Heart right ventricle (tissue), 16 donors: ENCODE measurements at regions not wholly inside any gene's neighbourhood (a gene's known extent, or its start where the extent isn't known, plus 50 kb on each side); places are given as distances from the start of the nearest gene placed in this dataset.

ENCODE experiments used
- ATAC-seq, 8 donors: fragments of 200-7000 bp; cut with Tn5 transposase; one replicate each; pipeline ENCODE4 v1.9.1; 2020; ENCODE audit warnings: mild to moderate bottlenecking in 8 of 8, moderate library complexity in 8 of 8, moderate number of reproducible peaks in 1 of 8
- DNase-seq, 2 donors: peaks; one replicate each; pipeline ENCODE4 v3.0.0-alpha.2; 2020
- H3K27ac ChIP-seq, 10 donors: fragments of 200-600 bp; sonication (generic) in 2 of 10; one replicate each; pipeline versions ENCODE4 v1.5.0 to v1.8.0; 2020 to 2022; ENCODE audit warnings: mild to moderate bottlenecking in 3 of 10
- H3K27me3 ChIP-seq, 7 donors: fragments of 200-600 bp; one replicate each; pipeline ENCODE4 v1.8.0; 2021 to 2022; ENCODE audit warnings: mild to moderate bottlenecking in 2 of 7
- H3K36me3 ChIP-seq, 9 donors: fragments of 200-600 bp; sonication (generic) in 1 of 9; one replicate each; pipeline versions ENCODE4 v1.5.0 to v1.8.0; 2020 to 2022; ENCODE audit warnings: mild to moderate bottlenecking in 2 of 9
- H3K4me1 ChIP-seq, 9 donors: fragments of 200-600 bp; sonication (generic) in 1 of 9; one replicate each; pipeline versions ENCODE4 v1.5.0 to v1.8.0; 2020 to 2022; ENCODE audit warnings: mild to moderate bottlenecking in 4 of 9
- H3K4me3 ChIP-seq, 10 donors: fragments of 200-600 bp; sonication (generic) in 2 of 10; one replicate each; pipeline versions ENCODE4 v1.5.0 to v1.8.0; 2020 to 2022; ENCODE audit warnings: mild to moderate bottlenecking in 7 of 10, moderate library complexity in 2 of 10
- H3K9me3 ChIP-seq, 11 donors: fragments of 200-600 bp in 10 of 11; sonication (generic) in 2 of 11; one replicate each; pipeline versions ENCODE4 v1.5.0 to v1.8.0; 2013 to 2022; ENCODE audit warnings: mild to moderate bottlenecking in 2 of 11, control low read depth in 1 of 11, moderate library complexity in 1 of 11
- WGBS, 2 donors: extraction: QIAGEN DNeasy Blood & Tissue Kit; methylation state at CpG; one replicate each; pipeline ENCODE4 v1.1.7; 2013; ENCODE audit warnings: inconsistent platforms in 1 of 2; 5-methylcytosine and 5-hydroxymethylcytosine counted together
- intact Hi-C, 10 donors: fragments of 100-400 bp; cut with DNase I; formaldehyde crosslinking; loops; one replicate each; pipeline versions ENCODE4 v1.11.1 to v1.14.2; 2022
- TF ChIP-seq, protein P1 (sequence below), 9 donors: fragments of 200-600 bp; sonication (generic) in 2 of 9; IDR thresholded peaks; one replicate each; pipeline versions ENCODE4 v1.5.0 to v1.8.0; 2021 to 2022; ENCODE audit warnings: antibody characterized with exemption in 9 of 9, mild to moderate bottlenecking in 5 of 9, moderate library complexity in 1 of 9
- donor health status: Arrhythmogenic right ventricular cardiomyopathy.
- donor health status: ischemic (EF 13 %, LVEDD 7.1; RV severe dilation, severe dysfunction).
- donor health status: healthy with polysubstance abuse.
- donor health status: DM: no; HTN: yes; CAD: no.
- donor health status: DM: no; HTN: no; CAD: no.
- donor health status: ischemic (EF 25% LVEDD 6.9; RV normal size, moderate dysfunction).
- donor health status: ischemic (EF 25% LVEDD 5.7; RV mildly dilated, moderate dysfunction).
- donor health status: healthy.
- donor health status: DM: yes; HTN: yes; CAD: no.
- donor health status: Ischemic cardiomyopathy.
- donor health status: ischemic (EF 35%, LVEDD 5.7; RV mildly dilated, moderate dysfunction).
- donor health status: nonischemic (EF 11% LVEDD 7.7; RV severe dilation, severe dysfunction).
- donor health status: DM: yes; HTN: yes; CAD: no.
- donor health status: PGD.
- donor health status: ischemic (EF 29% LVEDD 5.4; RV normal size, mild dysfunction).
- donor health status: nonischemic (EF 23%, LVEDD 6.1; RV moderate dilation, normal function).

DNA sequence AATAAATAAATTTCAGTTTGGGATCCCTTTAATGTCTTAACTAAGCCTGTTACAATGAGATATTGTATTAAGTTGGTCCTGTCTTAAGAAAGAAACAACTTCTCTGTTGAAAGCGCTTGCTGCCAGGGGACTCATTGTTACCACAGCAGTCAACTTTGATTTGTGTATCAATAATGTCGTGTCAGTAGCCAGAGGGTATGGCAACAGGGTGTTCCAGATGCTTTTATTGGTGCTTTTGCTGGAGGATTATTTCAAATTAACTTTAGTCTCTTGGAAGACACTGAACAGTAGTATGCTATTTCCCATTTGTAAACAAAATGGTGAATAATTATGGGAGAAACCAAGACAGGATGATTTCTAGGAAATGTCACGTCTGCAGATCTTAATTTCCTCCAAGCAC, 91.9 kb upstream of the TSHZ2 start:
- intact Hi-C loops = no loop called here
- H3K27ac ChIP-seq = no peak overlapping the region
- no peak overlapping the region for H3K4me3 ChIP-seq
- ATAC-seq (no peak), DNase-seq (no peak)
- no peaks in the 10 kb centered on the region for H3K4me1 ChIP-seq
- TF ChIP-seq, protein P1, sequence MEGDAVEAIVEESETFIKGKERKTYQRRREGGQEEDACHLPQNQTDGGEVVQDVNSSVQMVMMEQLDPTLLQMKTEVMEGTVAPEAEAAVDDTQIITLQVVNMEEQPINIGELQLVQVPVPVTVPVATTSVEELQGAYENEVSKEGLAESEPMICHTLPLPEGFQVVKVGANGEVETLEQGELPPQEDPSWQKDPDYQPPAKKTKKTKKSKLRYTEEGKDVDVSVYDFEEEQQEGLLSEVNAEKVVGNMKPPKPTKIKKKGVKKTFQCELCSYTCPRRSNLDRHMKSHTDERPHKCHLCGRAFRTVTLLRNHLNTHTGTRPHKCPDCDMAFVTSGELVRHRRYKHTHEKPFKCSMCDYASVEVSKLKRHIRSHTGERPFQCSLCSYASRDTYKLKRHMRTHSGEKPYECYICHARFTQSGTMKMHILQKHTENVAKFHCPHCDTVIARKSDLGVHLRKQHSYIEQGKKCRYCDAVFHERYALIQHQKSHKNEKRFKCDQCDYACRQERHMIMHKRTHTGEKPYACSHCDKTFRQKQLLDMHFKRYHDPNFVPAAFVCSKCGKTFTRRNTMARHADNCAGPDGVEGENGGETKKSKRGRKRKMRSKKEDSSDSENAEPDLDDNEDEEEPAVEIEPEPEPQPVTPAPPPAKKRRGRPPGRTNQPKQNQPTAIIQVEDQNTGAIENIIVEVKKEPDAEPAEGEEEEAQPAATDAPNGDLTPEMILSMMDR (IDR thresholded peaks at IDR 0.05) = no peak
- 40 to 72% methylated on average over 3 of the region's 3 CpGs for WGBS, 2 donors
- peaks cover 0 to 10% (median 0%) of the 10 kb centered on the region in 11 donors for H3K9me3 ChIP-seq
- no peaks in the 10 kb centered on the region for H3K27me3 ChIP-seq
- H3K36me3 ChIP-seq = no peaks in the 10 kb centered on the region

DNA sequence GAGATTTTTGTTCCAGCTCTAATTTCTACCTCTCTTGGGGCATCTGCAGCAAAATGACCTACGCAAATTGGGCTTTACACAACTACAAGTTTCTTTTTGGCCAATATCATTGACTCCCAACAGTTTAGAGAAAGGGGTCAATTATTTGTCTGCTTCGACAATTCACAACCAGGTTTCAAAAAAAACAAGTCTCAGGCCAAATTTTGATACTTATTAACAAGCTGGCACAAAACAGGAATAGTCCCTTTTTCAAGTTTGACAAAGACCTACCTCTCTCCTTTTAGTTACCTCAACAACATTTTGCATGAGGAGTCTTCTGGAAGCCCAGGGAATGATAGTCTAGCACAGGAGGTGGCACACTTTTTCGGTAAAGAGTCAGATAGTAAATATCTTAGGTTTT, 97.9 kb upstream of the TSHZ2 start:
- Histone ChIP-seq H3K9me3 (no peaks in the 10 kb centered on the region), H3K27me3 (peaks cover 0 to 2% (median 0%) of the 10 kb centered on the region in 7 donors), H3K27ac (no peak overlapping the region), H3K4me3 (no peak overlapping the region), H3K36me3 (no peaks in the 10 kb centered on the region), H3K4me1 (no peaks in the 10 kb centered on the region)
- WGBS, 2 donors = 92 to 95% methylated on average over 3 of the region's 3 CpGs
- TF ChIP-seq, protein P1 (IDR thresholded peaks at IDR 0.05) = no peak
- ATAC-seq (no peak), DNase-seq (no peak)
- intact Hi-C loops = no loop called here

DNA sequence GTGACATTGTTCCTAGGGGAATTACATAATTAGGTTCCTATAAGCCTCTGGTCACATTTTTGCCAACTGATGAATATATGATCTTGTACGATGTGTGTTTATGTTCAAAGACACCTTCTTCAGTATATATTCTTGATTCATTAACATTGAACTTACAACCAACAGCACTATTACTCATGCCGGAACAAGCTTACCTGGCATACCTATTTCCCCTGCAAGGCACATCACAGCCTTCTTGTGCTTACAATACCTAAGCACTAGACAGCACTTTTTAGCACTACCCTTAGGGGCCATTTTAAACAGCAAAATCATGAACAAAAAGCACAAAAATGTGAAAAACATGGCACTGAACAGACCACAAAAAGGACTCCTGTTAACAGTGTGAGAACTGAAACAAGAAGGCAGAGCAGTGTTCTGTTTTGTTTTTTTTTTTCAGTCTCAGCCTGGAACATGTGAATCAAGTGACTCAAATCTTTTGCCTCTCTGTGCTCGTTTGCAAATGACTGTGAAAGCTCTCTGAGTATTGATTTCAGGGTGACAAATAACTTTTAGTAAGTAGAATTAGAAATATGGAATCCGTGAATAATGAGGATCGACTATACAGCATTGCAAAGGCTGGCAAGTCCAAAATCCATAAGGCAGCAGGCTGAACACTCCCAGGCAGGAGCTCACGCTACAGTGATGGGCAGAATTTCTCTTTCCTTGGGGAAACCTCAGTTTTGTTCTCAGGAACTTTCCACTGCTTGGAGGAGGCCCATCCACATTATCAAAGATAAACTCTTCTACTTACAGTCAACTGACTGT, 102.3 kb upstream of the TSHZ2 start:
- ATAC-seq (no peak), DNase-seq (no peak)
- TF ChIP-seq, protein P1 (IDR thresholded peaks at IDR 0.05) = no peak
- Histone ChIP-seq H3K27me3 (peaks cover 0 to 2% (median 0%) of the 10 kb centered on the region in 7 donors), H3K9me3 (no peaks in the 10 kb centered on the region), H3K4me1 (no peaks in the 10 kb centered on the region), H3K4me3 (no peak overlapping the region), H3K27ac (no peak overlapping the region), H3K36me3 (no peaks in the 10 kb centered on the region)
- intact Hi-C loops = no loop called here
- WGBS, 2 donors = 90 to 92% methylated on average over 6 of the region's 6 CpGs

DNA sequence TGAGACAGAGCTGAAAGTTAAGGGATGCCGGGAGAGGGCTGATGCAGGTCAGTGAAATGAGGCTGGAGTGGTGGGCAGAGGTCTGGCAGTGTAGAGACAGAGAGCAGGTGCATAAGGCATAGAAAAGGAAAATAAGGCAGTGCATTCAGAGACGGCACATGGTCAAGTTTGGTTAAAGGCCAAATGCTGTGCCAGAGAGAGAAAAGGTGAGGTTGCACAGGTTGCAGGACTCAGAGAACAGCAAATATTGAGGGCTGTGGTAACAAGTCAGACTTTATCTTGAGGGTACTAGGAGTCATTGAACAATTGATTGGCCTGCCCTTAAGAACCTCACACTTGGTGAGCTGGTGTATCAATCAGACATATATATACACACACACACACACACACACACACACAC, 102.9 kb upstream of the TSHZ2 start:
- TF ChIP-seq, protein P1 (IDR thresholded peaks at IDR 0.05) = no peak
- H3K4me3 ChIP-seq = no peak overlapping the region
- intact Hi-C loops = no loop called here
- H3K9me3 ChIP-seq = no peaks in the 10 kb centered on the region
- no peaks in the 10 kb centered on the region for H3K4me1 ChIP-seq
- no peaks in the 10 kb centered on the region for H3K36me3 ChIP-seq
- 96 to 100% methylated on average over 2 of the region's 2 CpGs for WGBS, 2 donors
- peaks cover 0 to 2% (median 0%) of the 10 kb centered on the region in 7 donors for H3K27me3 ChIP-seq
- DNase-seq (no peak), ATAC-seq (no peak)
- H3K27ac ChIP-seq = no peak overlapping the region
